Keratinocyte (primary cell): ENCODE measurements at regions not wholly inside any gene's neighbourhood (a gene's known extent, or its start where the extent isn't known, plus 50 kb on each side); places are given as distances from the start of the nearest gene placed in this dataset.

Source experiments
- DNase-seq: peaks from one replicate; pipeline ENCODE4 v3.0.0-alpha.2; 2011; ENCODE audit warnings: low read depth, missing footprints, low spot score
- FAIRE-seq: peaks from 2 replicates; lab custom pipeline; 2011; peaks lifted over from hg19 to GRCh38; lab: Jason Lieb, UNC
- H2AFZ ChIP-seq: 2 replicates; pipeline ENCODE4 v1.6.0; 2012; ENCODE audit warnings: low read length, control low read depth, inconsistent platforms; ENCODE audit not compliant: control insufficient read depth
- H3K27ac ChIP-seq: 2 replicates; pipeline ENCODE4 v1.5.1; 2011; ENCODE audit warnings: low read length; ENCODE audit not compliant: control insufficient read depth, insufficient read depth
- H3K27me3 ChIP-seq: 3 replicates; pipeline ENCODE4 v1.6.0; 2011; ENCODE audit warnings: low read length; ENCODE audit not compliant: control insufficient read depth, insufficient read depth; ENCODE audit errors: extremely low read depth
- H3K36me3 ChIP-seq, 2 experiments: 2 replicates in 1 of 2; 3 replicates in 1 of 2; pipeline ENCODE4 v1.5.1; 2011; ENCODE audit warnings: low read length in 2 of 2, mild to moderate bottlenecking in 1 of 2; ENCODE audit not compliant: control insufficient read depth in 2 of 2, insufficient read depth in 2 of 2; ENCODE audit errors: extremely low read depth in 1 of 2
- H3K4me1 ChIP-seq: 3 replicates; pipeline ENCODE4 v1.5.1; 2011; ENCODE audit warnings: low read length; ENCODE audit not compliant: control insufficient read depth, insufficient read depth; ENCODE audit errors: extremely low read depth
- H3K4me2 ChIP-seq: 3 replicates; pipeline ENCODE4 v1.6.0; 2011; ENCODE audit warnings: low read depth, low read length; ENCODE audit not compliant: control insufficient read depth, insufficient read depth; ENCODE audit errors: extremely low read depth
- H3K4me3 ChIP-seq, 3 experiments: fragments of 200-600 bp in 1 of 3; sonication (generic) in 1 of 3; 2 replicates in 2 of 3; 3 replicates in 1 of 3; pipeline ENCODE4 v1.5.1; 2011 to 2016; ENCODE audit warnings: low read length in 3 of 3, mild to moderate bottlenecking in 3 of 3, control low read depth in 2 of 3, inconsistent platforms in 1 of 3, low read depth in 1 of 3, mixed read lengths in 1 of 3, mixed run types in 1 of 3, moderate library complexity in 1 of 3; ENCODE audit not compliant: control insufficient read depth in 2 of 3, insufficient read depth in 2 of 3; ENCODE audit errors: extremely low read depth in 1 of 3
- H3K79me2 ChIP-seq: 2 replicates; pipeline ENCODE4 v1.6.0; 2012; ENCODE audit warnings: low read length; ENCODE audit not compliant: control insufficient read depth, insufficient read depth
- H3K9ac ChIP-seq: 3 replicates; pipeline ENCODE4 v1.6.0; 2011; ENCODE audit warnings: low read length; ENCODE audit not compliant: control insufficient read depth, insufficient read depth; ENCODE audit errors: extremely low read depth
- H3K9me1 ChIP-seq: 3 replicates; pipeline ENCODE4 v1.6.0; 2011; ENCODE audit warnings: low read length; ENCODE audit not compliant: control insufficient read depth, insufficient read depth; ENCODE audit errors: extremely low read depth
- H3K9me3 ChIP-seq: 2 replicates; pipeline ENCODE4 v1.5.1; 2012; ENCODE audit warnings: low read depth, low read length; ENCODE audit not compliant: control insufficient read depth
- H4K20me1 ChIP-seq: 3 replicates; pipeline ENCODE4 v1.6.0; 2011; ENCODE audit warnings: low read length; ENCODE audit not compliant: control insufficient read depth, insufficient read depth; ENCODE audit errors: extremely low read depth
- EZH2 ChIP-seq: IDR thresholded peaks from one replicate; pipeline ENCODE4 v1.6.1; 2012; ENCODE audit warnings: inconsistent platforms, mild to moderate bottlenecking, low read length, moderate library complexity
- dilution Hi-C: fragments of 300-500 bp; cut with MboI; formaldehyde crosslinking; loops from one replicate; pipeline ENCODE4 v1.7.0; 2020; ENCODE audit warnings: low sequenced_read_pairs; ENCODE audit not compliant: extremely low pct_ligation_motif_present
- TF ChIP-seq, protein P1 (sequence below), 3 experiments: IDR thresholded peaks in 1 of 3; conservative IDR thresholded peaks in 1 of 3; optimal IDR thresholded peaks in 1 of 3; 2 replicates in 2 of 3; 3 replicates in 1 of 3; pipeline versions ENCODE3 to v1.5.1; 2011; ENCODE audit warnings: low read length in 3 of 3, mild to moderate bottlenecking in 3 of 3, moderate library complexity in 2 of 3, control low read depth in 1 of 3, inconsistent platforms in 1 of 3; ENCODE audit not compliant: insufficient read depth in 2 of 3; ENCODE audit errors: extremely low read depth in 1 of 3

DNA sequence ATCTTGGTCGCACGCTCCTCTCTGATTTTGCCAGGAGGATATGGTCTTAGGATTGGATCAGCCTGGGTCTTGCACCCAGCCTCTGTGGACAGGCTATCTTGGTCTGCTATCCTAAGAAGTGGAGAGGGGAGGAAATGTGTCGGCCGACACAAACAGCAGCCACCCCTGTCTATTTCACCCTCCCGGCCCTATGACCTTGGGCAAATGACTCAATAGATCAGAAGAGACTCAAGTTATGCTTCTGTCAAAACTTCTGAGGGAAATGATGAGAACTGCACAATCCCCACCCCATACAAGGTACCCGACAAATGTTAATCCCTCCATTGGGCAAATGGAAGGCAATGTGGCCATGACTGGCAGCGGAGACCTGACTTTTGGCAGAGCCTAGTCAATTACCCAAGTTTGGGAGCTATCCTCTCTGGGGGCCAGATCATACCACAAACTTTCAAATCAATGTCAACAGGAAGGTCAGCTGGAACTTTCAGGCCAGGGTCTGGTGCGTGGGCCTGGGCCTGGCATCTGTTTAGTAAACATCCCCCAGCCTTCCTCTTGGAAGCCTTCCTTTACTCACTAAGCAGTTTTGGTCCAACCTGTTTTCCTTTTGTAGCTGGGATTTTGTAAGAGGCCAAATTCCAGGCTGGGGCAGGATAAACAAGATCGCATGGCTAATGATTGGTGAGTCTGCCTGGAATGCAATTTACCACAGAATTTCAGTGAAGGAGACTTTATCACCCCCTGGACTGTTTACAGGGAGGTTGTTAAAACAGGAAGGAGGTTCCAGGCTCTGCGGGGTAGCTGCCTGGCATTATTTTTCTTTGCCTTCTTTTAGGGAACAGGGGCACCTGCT is 64.2 kb upstream of the CPEB4 start:
- no peak overlapping the region for H3K4me3 ChIP-seq
- dilution Hi-C loops = no loop called here
- no peak overlapping the region for H2AFZ ChIP-seq
- H3K9me1 ChIP-seq = no peaks in the 10 kb centered on the region
- H3K36me3 ChIP-seq = no peaks in the 10 kb centered on the region
- no peak for DNase-seq
- no peak overlapping the region for H3K27ac ChIP-seq
- no peak for FAIRE-seq
- H3K27me3 ChIP-seq = no peaks in the 10 kb centered on the region
- no peak overlapping the region for H3K9ac ChIP-seq
- no peaks in the 10 kb centered on the region for H4K20me1 ChIP-seq
- H3K9me3 ChIP-seq = no peaks in the 10 kb centered on the region
- no peak overlapping the region for H3K4me2 ChIP-seq
- H3K79me2 ChIP-seq = no peaks in the 10 kb centered on the region
- no peaks in the 10 kb centered on the region for H3K4me1 ChIP-seq
- TF ChIP-seq EZH2 = no peak
- TF ChIP-seq, protein P1, sequence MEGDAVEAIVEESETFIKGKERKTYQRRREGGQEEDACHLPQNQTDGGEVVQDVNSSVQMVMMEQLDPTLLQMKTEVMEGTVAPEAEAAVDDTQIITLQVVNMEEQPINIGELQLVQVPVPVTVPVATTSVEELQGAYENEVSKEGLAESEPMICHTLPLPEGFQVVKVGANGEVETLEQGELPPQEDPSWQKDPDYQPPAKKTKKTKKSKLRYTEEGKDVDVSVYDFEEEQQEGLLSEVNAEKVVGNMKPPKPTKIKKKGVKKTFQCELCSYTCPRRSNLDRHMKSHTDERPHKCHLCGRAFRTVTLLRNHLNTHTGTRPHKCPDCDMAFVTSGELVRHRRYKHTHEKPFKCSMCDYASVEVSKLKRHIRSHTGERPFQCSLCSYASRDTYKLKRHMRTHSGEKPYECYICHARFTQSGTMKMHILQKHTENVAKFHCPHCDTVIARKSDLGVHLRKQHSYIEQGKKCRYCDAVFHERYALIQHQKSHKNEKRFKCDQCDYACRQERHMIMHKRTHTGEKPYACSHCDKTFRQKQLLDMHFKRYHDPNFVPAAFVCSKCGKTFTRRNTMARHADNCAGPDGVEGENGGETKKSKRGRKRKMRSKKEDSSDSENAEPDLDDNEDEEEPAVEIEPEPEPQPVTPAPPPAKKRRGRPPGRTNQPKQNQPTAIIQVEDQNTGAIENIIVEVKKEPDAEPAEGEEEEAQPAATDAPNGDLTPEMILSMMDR (optimal IDR thresholded peaks at IDR 0.05 in 1 of 3, IDR thresholded peaks at IDR 0.05 in 1 of 3, conservative IDR thresholded peaks at IDR 0.05 in 1 of 3; ENCODE audit: extremely low read depth in 1 of 3, insufficient read depth in 2 of 3, low read length in 3 of 3) = no peak

DNA sequence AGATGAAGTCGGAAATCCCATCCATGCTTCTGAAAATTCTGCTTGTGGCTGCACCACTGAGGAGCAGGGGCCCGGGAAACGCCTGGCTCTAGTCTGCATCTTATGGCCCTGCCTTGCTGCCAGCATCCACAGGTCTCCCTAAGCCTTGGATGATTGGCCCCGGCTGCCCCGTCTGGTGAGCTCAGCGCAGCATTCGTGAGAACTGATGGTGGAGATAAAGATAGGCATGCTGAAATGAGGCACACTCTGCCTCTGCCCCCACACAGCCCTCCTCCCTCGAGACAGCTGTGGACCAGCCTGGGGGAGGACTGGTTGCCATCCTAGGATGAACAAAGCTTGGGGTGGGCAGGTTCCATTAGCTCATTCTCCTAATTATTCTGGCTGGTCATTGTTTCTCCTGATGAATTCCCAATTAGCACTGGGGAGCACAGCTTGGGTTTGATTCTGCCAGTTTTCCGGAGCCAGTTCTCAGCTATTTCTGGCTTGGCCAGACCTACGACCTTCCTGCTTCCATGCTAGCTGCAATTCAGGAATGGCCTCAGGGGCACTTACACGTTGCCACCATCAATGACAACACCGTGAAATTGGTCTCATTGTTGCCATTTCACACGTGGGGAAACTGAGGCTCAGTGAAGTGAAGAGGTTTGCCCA is 62.8 kb upstream of the CPEB4 start:
- Histone ChIP-seq H2AFZ (no peak overlapping the region), H3K36me3 (no peaks in the 10 kb centered on the region), H3K9ac (no peak overlapping the region), H3K4me1 (no peaks in the 10 kb centered on the region), H3K9me3 (no peaks in the 10 kb centered on the region), H3K4me3 (no peak overlapping the region), H3K27me3 (no peaks in the 10 kb centered on the region), H3K79me2 (no peaks in the 10 kb centered on the region), H3K27ac (no peak overlapping the region), H3K9me1 (no peaks in the 10 kb centered on the region), H4K20me1 (no peaks in the 10 kb centered on the region), H3K4me2 (no peak overlapping the region)
- TF ChIP-seq, protein P1 (optimal IDR thresholded peaks at IDR 0.05 in 1 of 3, IDR thresholded peaks at IDR 0.05 in 1 of 3, conservative IDR thresholded peaks at IDR 0.05 in 1 of 3; ENCODE audit: extremely low read depth in 1 of 3, insufficient read depth in 2 of 3, low read length in 3 of 3) = no peak
- no peak for TF ChIP-seq EZH2
- DNase-seq = no peak
- dilution Hi-C loops = no loop called here
- FAIRE-seq = no peak
